GM23338 (cell line): ENCODE measurements at regions not wholly inside any gene's neighbourhood (a gene's known extent, or its start where the extent isn't known, plus 50 kb on each side); places are given as distances from the start of the nearest gene placed in this dataset.

Source experiments
- ATAC-seq: fragments of 200-7000 bp; cut with Tn5 transposase; 3 replicates; pipeline ENCODE4 v1.9.1; 2020
- DNase-seq: peaks from one replicate; pipeline ENCODE4 v3.0.0-alpha.2; 2015; ENCODE audit warnings: low spot score
- H2AFZ ChIP-seq: fragments of 200-600 bp; sonication (generic); 2 replicates; pipeline ENCODE4 v1.8.0; 2016; ENCODE audit warnings: antibody characterized with exemption, mild to moderate bottlenecking, moderate library complexity
- H3F3A ChIP-seq: fragments of 200-600 bp; sonication (generic); replicated peaks from 2 replicates; pipeline ENCODE4 v1.8.0; 2017; ENCODE audit warnings: antibody characterized with exemption, mixed run types, low read depth
- H3K27ac ChIP-seq: fragments of 200-600 bp; sonication (generic); 2 replicates; pipeline ENCODE4 v1.6.1; 2016; ENCODE audit warnings: low read depth
- H3K27me3 ChIP-seq: fragments of 200-600 bp; sonication (generic); 2 replicates; pipeline ENCODE4 v1.8.0; 2016; ENCODE audit warnings: mild to moderate bottlenecking, mixed run types, moderate library complexity; ENCODE audit not compliant: insufficient read depth
- H3K36me3 ChIP-seq: fragments of 200-600 bp; sonication (generic); 2 replicates; pipeline ENCODE4 v1.8.0; 2016; ENCODE audit warnings: mild to moderate bottlenecking; ENCODE audit not compliant: insufficient read depth
- H3K4me1 ChIP-seq: fragments of 200-600 bp; sonication (generic); 2 replicates; pipeline ENCODE4 v1.8.0; 2016; ENCODE audit warnings: mild to moderate bottlenecking, moderate library complexity; ENCODE audit not compliant: insufficient read depth
- H3K4me2 ChIP-seq: fragments of 200-600 bp; sonication (generic); 2 replicates; pipeline ENCODE4 v1.7.1; 2017; ENCODE audit warnings: mixed run types
- H3K4me3 ChIP-seq: fragments of 200-600 bp; sonication (generic); 2 replicates; pipeline ENCODE4 v1.6.1; 2016; ENCODE audit warnings: mixed run types
- H3K79me2 ChIP-seq: fragments of 200-600 bp; sonication (generic); replicated peaks from 2 replicates; pipeline ENCODE4 v1.8.0; 2017; ENCODE audit warnings: mild to moderate bottlenecking; ENCODE audit not compliant: insufficient read depth
- H3K9me2 ChIP-seq: fragments of 200-600 bp; sonication (generic); 2 replicates; pipeline ENCODE4 v1.8.0; 2017; ENCODE audit not compliant: insufficient read depth
- H4K20me1 ChIP-seq: fragments of 200-600 bp; sonication (generic); replicated peaks from 2 replicates; pipeline ENCODE4 v1.8.0; 2017; ENCODE audit warnings: mild to moderate bottlenecking; ENCODE audit not compliant: insufficient read depth
- H3K27ac Mint-ChIP-seq: 2 replicates; pipeline ENCODE4 v1.8.0; 2020; ENCODE audit warnings: inconsistent platforms, mild to moderate bottlenecking, moderate library complexity, mixed read lengths
- H3K27me3 Mint-ChIP-seq: 3 replicates; pipeline ENCODE4 v1.8.0; 2022; ENCODE audit warnings: low read depth, mild to moderate bottlenecking, moderate library complexity, mixed read lengths, inconsistent platforms; ENCODE audit not compliant: insufficient read depth, poor library complexity
- H3K36me3 Mint-ChIP-seq: 3 replicates; pipeline ENCODE4 v1.8.0; 2021; ENCODE audit warnings: low read depth, mild to moderate bottlenecking, inconsistent platforms, moderate library complexity, mixed read lengths
- H3K4me1 Mint-ChIP-seq: 3 replicates; pipeline ENCODE4 v1.8.0; 2020; ENCODE audit warnings: mild to moderate bottlenecking, inconsistent platforms, mixed read lengths
- H3K4me3 Mint-ChIP-seq: 3 replicates; pipeline ENCODE4 v1.8.0; 2021; ENCODE audit warnings: moderate library complexity, mild to moderate bottlenecking, inconsistent platforms, mixed read lengths
- H3K9me3 Mint-ChIP-seq: 3 replicates; pipeline ENCODE4 v1.8.0; 2020; ENCODE audit warnings: moderate library complexity, mild to moderate bottlenecking, inconsistent platforms, mixed read lengths
- CREB1 ChIP-seq: fragments of 250-450 bp; sonication (Bioruptor Pico); IDR thresholded peaks from 2 replicates; pipeline ENCODE4 v1.5.0; 2020; ENCODE audit warnings: low read depth, mild to moderate bottlenecking, moderate library complexity
- EZH2 ChIP-seq: fragments of 200-600 bp; sonication (generic); IDR thresholded peaks from one replicate; pipeline ENCODE4 v1.8.0; 2017; ENCODE audit warnings: antibody characterized with exemption, mild to moderate bottlenecking, low read depth; ENCODE audit not compliant: unreplicated experiment
- EZH2phosphoT487 ChIP-seq: fragments of 200-600 bp; sonication (generic); IDR thresholded peaks from one replicate; pipeline ENCODE4 v1.8.1; 2018; ENCODE audit warnings: antibody characterized with exemption; ENCODE audit not compliant: unreplicated experiment
- JUNB ChIP-seq: IDR thresholded peaks from one replicate; pipeline ENCODE4 v1.6.1; 2016; ENCODE audit warnings: antibody characterized with exemption; ENCODE audit not compliant: unreplicated experiment
- NANOG ChIP-seq: IDR thresholded peaks from 2 replicates; pipeline ENCODE4 v1.6.1; 2016; ENCODE audit warnings: antibody characterized with exemption, borderline replicate concordance
- POLR2AphosphoS5 ChIP-seq: IDR thresholded peaks from 2 replicates; pipeline ENCODE4 v1.6.1; 2016; ENCODE audit warnings: antibody characterized with exemption, low read depth
- STAT1 ChIP-seq: IDR thresholded peaks from one replicate; pipeline ENCODE4 v1.6.1; 2016; ENCODE audit warnings: antibody characterized with exemption; ENCODE audit not compliant: unreplicated experiment
- ZNF114 ChIP-seq: fragments of 250-450 bp; sonication (Bioruptor Pico); IDR thresholded peaks from 2 replicates; pipeline ENCODE4 v1.5.0; 2020; ENCODE audit warnings: mild to moderate bottlenecking, moderate library complexity
- ZNF331 ChIP-seq: fragments of 250-450 bp; sonication (Bioruptor Pico); IDR thresholded peaks from 2 replicates; pipeline ENCODE4 v1.5.0; 2020; ENCODE audit warnings: low read depth, mild to moderate bottlenecking, moderate library complexity
- TF ChIP-seq, protein P1 (sequence below), 2 experiments: fragments of 200-600 bp in 1 of 2; sonication (generic) in 1 of 2; conservative IDR thresholded peaks; 2 replicates each; pipeline versions ENCODE4 v1.5.1 to v1.6.1; 2016 to 2017; ENCODE audit warnings: antibody characterized with exemption in 2 of 2, low read depth in 2 of 2, mild to moderate bottlenecking in 2 of 2, moderate library complexity in 1 of 2
- TF ChIP-seq, protein P2 (sequence below): IDR thresholded peaks from 2 replicates; pipeline ENCODE4 v1.6.1; 2016; ENCODE audit warnings: antibody characterized with exemption
- TF ChIP-seq, protein P3 (sequence below): fragments of 250-450 bp; sonication (Bioruptor Pico); IDR thresholded peaks from 2 replicates; pipeline ENCODE4 v1.5.0; 2020; ENCODE audit warnings: mild to moderate bottlenecking, moderate library complexity

DNA sequence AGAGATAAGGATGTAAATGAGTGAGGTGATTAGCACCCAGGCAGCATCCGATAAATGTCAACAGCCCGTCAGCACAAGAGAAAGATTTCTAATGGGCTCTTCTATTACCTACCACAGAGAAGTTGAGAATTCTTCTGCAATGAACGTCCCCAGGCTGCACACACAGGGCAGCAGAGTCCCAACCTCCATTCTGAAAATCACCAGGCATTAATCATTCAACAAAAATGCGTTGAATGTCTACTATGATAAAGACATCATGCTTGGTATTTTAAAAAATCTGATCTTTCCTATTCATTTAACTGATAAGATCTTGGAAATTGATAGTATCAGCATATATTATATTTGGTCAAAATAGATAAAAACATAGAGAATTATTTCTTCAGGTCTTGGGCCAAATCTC lies 59.5 kb upstream of the VGLL2 start (continued):
- TF ChIP-seq STAT1, result no peak
- no peak for TF ChIP-seq NANOG
- no peak for TF ChIP-seq ZNF114
- no peak for TF ChIP-seq JUNB
- TF ChIP-seq EZH2phosphoT487, result no peak
- TF ChIP-seq, protein P1, sequence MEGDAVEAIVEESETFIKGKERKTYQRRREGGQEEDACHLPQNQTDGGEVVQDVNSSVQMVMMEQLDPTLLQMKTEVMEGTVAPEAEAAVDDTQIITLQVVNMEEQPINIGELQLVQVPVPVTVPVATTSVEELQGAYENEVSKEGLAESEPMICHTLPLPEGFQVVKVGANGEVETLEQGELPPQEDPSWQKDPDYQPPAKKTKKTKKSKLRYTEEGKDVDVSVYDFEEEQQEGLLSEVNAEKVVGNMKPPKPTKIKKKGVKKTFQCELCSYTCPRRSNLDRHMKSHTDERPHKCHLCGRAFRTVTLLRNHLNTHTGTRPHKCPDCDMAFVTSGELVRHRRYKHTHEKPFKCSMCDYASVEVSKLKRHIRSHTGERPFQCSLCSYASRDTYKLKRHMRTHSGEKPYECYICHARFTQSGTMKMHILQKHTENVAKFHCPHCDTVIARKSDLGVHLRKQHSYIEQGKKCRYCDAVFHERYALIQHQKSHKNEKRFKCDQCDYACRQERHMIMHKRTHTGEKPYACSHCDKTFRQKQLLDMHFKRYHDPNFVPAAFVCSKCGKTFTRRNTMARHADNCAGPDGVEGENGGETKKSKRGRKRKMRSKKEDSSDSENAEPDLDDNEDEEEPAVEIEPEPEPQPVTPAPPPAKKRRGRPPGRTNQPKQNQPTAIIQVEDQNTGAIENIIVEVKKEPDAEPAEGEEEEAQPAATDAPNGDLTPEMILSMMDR (conservative IDR thresholded peaks at IDR 0.05; ENCODE audit: low read depth in 2 of 2), result no peak

DNA sequence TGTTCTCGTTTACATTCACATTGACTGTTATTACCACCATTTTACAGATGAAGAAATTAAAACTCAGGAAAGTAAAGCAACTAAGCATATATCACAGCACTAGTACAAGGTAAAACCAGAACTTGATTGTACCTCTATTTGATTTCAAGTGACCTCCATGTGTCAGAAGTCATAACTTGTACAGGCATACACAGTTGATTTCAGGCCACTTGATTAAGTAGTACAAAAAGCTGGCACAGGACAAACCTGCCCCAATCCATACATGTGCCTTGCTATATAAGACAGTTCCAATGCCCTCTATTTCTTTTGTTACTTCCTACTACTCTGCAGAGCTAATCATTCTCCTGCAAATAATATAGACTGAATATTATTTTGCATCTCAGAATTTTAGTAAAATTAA lies 58.8 kb upstream of the VGLL2 start:
- Histone ChIP-seq H3K36me3 (no peaks in the 10 kb centered on the region), H3K4me1 (0 out of 2 replicates have a peak, but pooled peaks cover 3% of the 10 kb centered on the region), H3K27me3 (no peaks in the 10 kb centered on the region), H3K27ac (no peak overlapping the region), H3K9me2 (no peaks in the 10 kb centered on the region), H3F3A (no peaks in the 10 kb centered on the region), H3K4me2 (no peak overlapping the region), H3K79me2 (no peaks in the 10 kb centered on the region), H4K20me1 (no peaks in the 10 kb centered on the region), H2AFZ (no peak overlapping the region), H3K4me3 (no peak overlapping the region)
- DNase-seq, result no peak
- Mint-ChIP-seq H3K9me3 (no peaks in the 10 kb centered on the region), H3K36me3 (no peaks in the 10 kb centered on the region), H3K27me3 (peaks cover 4% of the 10 kb centered on the region), H3K27ac (no peak overlapping the region), H3K4me3 (no peak overlapping the region), H3K4me1 (peaks cover 16% of the 10 kb centered on the region; the same call in 2 of the 3 replicates)
- ATAC-seq, result no peak
- TF ChIP-seq, protein P1 (conservative IDR thresholded peaks at IDR 0.05; ENCODE audit: low read depth in 2 of 2), result no peak
- TF ChIP-seq EZH2phosphoT487, result no peak
- no peak for TF ChIP-seq ZNF114
- TF ChIP-seq ZNF331 (CRISPR knock-in tag), result no peak
- TF ChIP-seq, protein P2, sequence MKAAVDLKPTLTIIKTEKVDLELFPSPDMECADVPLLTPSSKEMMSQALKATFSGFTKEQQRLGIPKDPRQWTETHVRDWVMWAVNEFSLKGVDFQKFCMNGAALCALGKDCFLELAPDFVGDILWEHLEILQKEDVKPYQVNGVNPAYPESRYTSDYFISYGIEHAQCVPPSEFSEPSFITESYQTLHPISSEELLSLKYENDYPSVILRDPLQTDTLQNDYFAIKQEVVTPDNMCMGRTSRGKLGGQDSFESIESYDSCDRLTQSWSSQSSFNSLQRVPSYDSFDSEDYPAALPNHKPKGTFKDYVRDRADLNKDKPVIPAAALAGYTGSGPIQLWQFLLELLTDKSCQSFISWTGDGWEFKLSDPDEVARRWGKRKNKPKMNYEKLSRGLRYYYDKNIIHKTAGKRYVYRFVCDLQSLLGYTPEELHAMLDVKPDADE, result no peak
- TF ChIP-seq NANOG, result no peak
- TF ChIP-seq JUNB, result no peak
- no peak for TF ChIP-seq EZH2
- no peak for TF ChIP-seq POLR2AphosphoS5
- no peak for TF ChIP-seq CREB1 (CRISPR knock-in tag)
- TF ChIP-seq STAT1, result no peak
- TF ChIP-seq, protein P3, sequence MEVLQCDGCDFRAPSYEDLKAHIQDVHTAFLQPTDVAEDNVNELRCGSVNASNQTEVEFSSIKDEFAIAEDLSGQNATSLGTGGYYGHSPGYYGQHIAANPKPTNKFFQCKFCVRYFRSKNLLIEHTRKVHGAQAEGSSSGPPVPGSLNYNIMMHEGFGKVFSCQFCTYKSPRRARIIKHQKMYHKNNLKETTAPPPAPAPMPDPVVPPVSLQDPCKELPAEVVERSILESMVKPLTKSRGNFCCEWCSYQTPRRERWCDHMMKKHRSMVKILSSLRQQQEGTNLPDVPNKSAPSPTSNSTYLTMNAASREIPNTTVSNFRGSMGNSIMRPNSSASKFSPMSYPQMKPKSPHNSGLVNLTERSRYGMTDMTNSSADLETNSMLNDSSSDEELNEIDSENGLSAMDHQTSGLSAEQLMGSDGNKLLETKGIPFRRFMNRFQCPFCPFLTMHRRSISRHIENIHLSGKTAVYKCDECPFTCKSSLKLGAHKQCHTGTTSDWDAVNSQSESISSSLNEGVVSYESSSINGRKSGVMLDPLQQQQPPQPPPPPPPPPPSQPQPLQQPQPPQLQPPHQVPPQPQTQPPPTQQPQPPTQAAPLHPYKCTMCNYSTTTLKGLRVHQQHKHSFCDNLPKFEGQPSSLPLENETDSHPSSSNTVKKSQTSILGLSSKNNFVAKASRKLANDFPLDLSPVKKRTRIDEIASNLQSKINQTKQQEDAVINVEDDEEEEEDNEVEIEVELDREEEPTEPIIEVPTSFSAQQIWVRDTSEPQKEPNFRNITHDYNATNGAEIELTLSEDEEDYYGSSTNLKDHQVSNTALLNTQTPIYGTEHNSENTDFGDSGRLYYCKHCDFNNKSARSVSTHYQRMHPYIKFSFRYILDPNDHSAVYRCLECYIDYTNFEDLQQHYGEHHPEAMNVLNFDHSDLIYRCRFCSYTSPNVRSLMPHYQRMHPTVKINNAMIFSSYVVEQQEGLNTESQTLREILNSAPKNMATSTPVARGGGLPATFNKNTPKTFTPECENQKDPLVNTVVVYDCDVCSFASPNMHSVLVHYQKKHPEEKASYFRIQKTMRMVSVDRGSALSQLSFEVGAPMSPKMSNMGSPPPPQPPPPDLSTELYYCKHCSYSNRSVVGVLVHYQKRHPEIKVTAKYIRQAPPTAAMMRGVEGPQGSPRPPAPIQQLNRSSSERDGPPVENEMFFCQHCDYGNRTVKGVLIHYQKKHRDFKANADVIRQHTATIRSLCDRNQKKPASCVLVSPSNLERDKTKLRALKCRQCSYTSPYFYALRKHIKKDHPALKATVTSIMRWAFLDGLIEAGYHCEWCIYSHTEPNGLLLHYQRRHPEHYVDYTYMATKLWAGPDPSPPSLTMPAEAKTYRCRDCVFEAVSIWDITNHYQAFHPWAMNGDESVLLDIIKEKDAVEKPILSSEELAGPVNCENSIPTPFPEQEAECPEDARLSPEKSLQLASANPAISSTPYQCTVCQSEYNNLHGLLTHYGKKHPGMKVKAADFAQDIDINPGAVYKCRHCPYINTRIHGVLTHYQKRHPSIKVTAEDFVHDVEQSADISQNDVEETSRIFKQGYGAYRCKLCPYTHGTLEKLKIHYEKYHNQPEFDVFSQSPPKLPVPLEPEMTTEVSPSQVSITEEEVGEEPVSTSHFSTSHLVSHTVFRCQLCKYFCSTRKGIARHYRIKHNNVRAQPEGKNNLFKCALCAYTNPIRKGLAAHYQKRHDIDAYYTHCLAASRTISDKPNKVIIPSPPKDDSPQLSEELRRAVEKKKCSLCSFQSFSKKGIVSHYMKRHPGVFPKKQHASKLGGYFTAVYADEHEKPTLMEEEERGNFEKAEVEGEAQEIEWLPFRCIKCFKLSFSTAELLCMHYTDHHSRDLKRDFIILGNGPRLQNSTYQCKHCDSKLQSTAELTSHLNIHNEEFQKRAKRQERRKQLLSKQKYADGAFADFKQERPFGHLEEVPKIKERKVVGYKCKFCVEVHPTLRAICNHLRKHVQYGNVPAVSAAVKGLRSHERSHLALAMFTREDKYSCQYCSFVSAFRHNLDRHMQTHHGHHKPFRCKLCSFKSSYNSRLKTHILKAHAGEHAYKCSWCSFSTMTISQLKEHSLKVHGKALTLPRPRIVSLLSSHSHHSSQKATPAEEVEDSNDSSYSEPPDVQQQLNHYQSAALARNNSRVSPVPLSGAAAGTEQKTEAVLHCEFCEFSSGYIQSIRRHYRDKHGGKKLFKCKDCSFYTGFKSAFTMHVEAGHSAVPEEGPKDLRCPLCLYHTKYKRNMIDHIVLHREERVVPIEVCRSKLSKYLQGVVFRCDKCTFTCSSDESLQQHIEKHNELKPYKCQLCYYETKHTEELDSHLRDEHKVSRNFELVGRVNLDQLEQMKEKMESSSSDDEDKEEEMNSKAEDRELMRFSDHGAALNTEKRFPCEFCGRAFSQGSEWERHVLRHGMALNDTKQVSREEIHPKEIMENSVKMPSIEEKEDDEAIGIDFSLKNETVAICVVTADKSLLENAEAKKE, result no peak
